Trophoblast cell (in vitro differentiated cells and primary cell): ENCODE measurements at regions not wholly inside any gene's neighbourhood (a gene's known extent, or its start where the extent isn't known, plus 50 kb on each side); places are given as distances from the start of the nearest gene placed in this dataset.

Experiments
- DNase-seq, 2 donors: peaks; one replicate each; pipeline ENCODE4 v3.0.0-alpha.2; 2016
- H2AFZ ChIP-seq: 2 replicates; pipeline ENCODE4 v1.6.1; 2013; ENCODE audit warnings: low read length, moderate library complexity, mild to moderate bottlenecking; ENCODE audit not compliant: insufficient read depth, poor library complexity
- H2AK5ac ChIP-seq: 2 replicates; pipeline ENCODE4 v1.6.1; 2013; ENCODE audit warnings: mild to moderate bottlenecking, low read length
- H2BK120ac ChIP-seq: 2 replicates; pipeline ENCODE4 v1.6.1; 2013; ENCODE audit warnings: low read length, mild to moderate bottlenecking, moderate library complexity; ENCODE audit not compliant: insufficient read depth, poor library complexity
- H2BK12ac ChIP-seq: 2 replicates; pipeline ENCODE4 v1.6.1; 2013; ENCODE audit warnings: mild to moderate bottlenecking, low read length, moderate library complexity
- H2BK5ac ChIP-seq: 2 replicates; pipeline ENCODE4 v1.6.1; 2013; ENCODE audit warnings: low read length, low read depth, moderate library complexity, mild to moderate bottlenecking; ENCODE audit not compliant: poor library complexity
- H3K14ac ChIP-seq: 2 replicates; pipeline ENCODE4 v1.6.1; 2013; ENCODE audit warnings: mild to moderate bottlenecking, low read length
- H3K18ac ChIP-seq: 2 replicates; pipeline ENCODE4 v1.6.1; 2013; ENCODE audit warnings: mild to moderate bottlenecking, low read length
- H3K23ac ChIP-seq: 2 replicates; pipeline ENCODE4 v1.6.1; 2013; ENCODE audit warnings: low read length
- H3K27ac ChIP-seq: 2 replicates; pipeline ENCODE4 v1.5.1; 2013; ENCODE audit warnings: low read depth, mild to moderate bottlenecking, inconsistent platforms, low read length, moderate library complexity
- H3K27me3 ChIP-seq: 2 replicates; pipeline ENCODE4 v1.6.1; 2013; ENCODE audit warnings: inconsistent platforms, mild to moderate bottlenecking, low read length, moderate library complexity; ENCODE audit not compliant: insufficient read depth
- H3K36me3 ChIP-seq, 2 experiments: 1 replicate in 1 of 2; 2 replicates in 1 of 2; pipeline ENCODE4 v1.6.1; 2013; ENCODE audit warnings: low read length in 2 of 2, mild to moderate bottlenecking in 2 of 2, moderate library complexity in 1 of 2; ENCODE audit not compliant: insufficient read depth in 2 of 2, control insufficient read depth in 1 of 2
- H3K4ac ChIP-seq: 2 replicates; pipeline ENCODE4 v1.6.1; 2013; ENCODE audit warnings: low read depth, mild to moderate bottlenecking, low read length, moderate library complexity
- H3K4me1 ChIP-seq, 2 experiments: 1 replicate in 1 of 2; 2 replicates in 1 of 2; pipeline ENCODE4 v1.6.1; 2013; ENCODE audit warnings: low read length in 2 of 2, mild to moderate bottlenecking in 2 of 2, moderate library complexity in 1 of 2; ENCODE audit not compliant: insufficient read depth in 2 of 2, control insufficient read depth in 1 of 2
- H3K4me2 ChIP-seq: 2 replicates; pipeline ENCODE4 v1.6.1; 2013; ENCODE audit warnings: inconsistent platforms, mild to moderate bottlenecking, low read length, moderate library complexity
- H3K4me3 ChIP-seq: 2 replicates; pipeline ENCODE4 v1.5.1; 2013; ENCODE audit warnings: mild to moderate bottlenecking, low read depth, low read length, inconsistent platforms
- H3K79me1 ChIP-seq: one replicate; pipeline ENCODE4 v1.6.1; 2013; ENCODE audit warnings: low read length
- H3K79me2 ChIP-seq: 2 replicates; pipeline ENCODE4 v1.6.1; 2013; ENCODE audit warnings: low read length, mild to moderate bottlenecking; ENCODE audit not compliant: control insufficient read depth, insufficient read depth, poor library complexity
- H3K9ac ChIP-seq: 2 replicates; pipeline ENCODE4 v1.6.1; 2013; ENCODE audit warnings: mild to moderate bottlenecking, low read length
- H3K9me3 ChIP-seq: 2 replicates; pipeline ENCODE4 v1.6.1; 2013; ENCODE audit warnings: low read depth, mild to moderate bottlenecking, control low read depth, inconsistent platforms, low read length; ENCODE audit not compliant: insufficient read depth
- H4K12ac ChIP-seq: 2 replicates; pipeline ENCODE4 v1.6.1; 2013; ENCODE audit warnings: low read depth, mild to moderate bottlenecking, low read length, moderate library complexity
- H4K8ac ChIP-seq: 2 replicates; pipeline ENCODE4 v1.6.1; 2013; ENCODE audit warnings: low read depth, mild to moderate bottlenecking, low read length, moderate library complexity
- H4K91ac ChIP-seq: one replicate; pipeline ENCODE4 v1.6.1; 2013; ENCODE audit warnings: low read depth, mild to moderate bottlenecking, low read length, moderate library complexity
- WGBS: extraction: QIAGEN DNeasy Blood & Tissue Kit; methylation state at CpG from one replicate; pipeline ENCODE4 v1.1.7; 2013; ENCODE audit warnings: missing lambda C conversion rate; ENCODE audit not compliant: insufficient read length, insufficient coverage; ENCODE audit errors: extremely low coverage; 5-methylcytosine and 5-hydroxymethylcytosine counted together

DNA sequence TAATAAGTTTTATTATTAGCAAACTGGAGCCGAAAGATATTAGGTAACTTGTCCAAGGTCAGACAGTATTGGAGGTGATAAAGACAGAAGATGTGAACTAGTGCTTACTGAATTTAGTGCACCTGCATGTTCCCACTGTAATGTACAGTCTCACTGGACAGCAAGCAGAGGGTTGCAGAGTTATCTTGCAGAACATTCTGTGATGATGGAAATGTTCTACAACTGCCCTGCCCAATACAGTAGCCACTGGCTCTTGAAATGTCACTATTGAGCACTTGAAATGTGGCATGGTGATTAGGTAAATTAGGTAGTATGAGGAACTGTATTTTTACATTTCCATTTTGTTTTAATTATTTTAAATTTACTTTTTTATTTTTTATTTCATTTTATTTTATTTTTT, 356.6 kb downstream of the EPHA4 start:
- H3K4ac ChIP-seq: no peak overlapping the region
- WGBS: no CpG with 5 or more reads among the region's 1 CpG
- H4K91ac ChIP-seq: no peak overlapping the region
- H3K9me3 ChIP-seq: no peaks in the 10 kb centered on the region
- H3K9ac ChIP-seq: no peak overlapping the region
- H2AK5ac ChIP-seq: no peak overlapping the region
- no peak overlapping the region for H4K12ac ChIP-seq
- no peak overlapping the region for H2AFZ ChIP-seq
- no peak overlapping the region for H4K8ac ChIP-seq
- no peak overlapping the region for H3K27ac ChIP-seq
- no peak overlapping the region for H3K14ac ChIP-seq
- H3K79me1 ChIP-seq: no peaks in the 10 kb centered on the region
- no peak overlapping the region for H2BK12ac ChIP-seq
- H2BK120ac ChIP-seq: no peak overlapping the region
- no peak overlapping the region for H3K23ac ChIP-seq
- no peaks in the 10 kb centered on the region for H3K79me2 ChIP-seq
- H3K4me2 ChIP-seq: no peak overlapping the region
- H3K27me3 ChIP-seq: no peaks in the 10 kb centered on the region
- H3K4me1 ChIP-seq: no peaks in the 10 kb centered on the region
- H2BK5ac ChIP-seq: no peak overlapping the region
- no peaks in the 10 kb centered on the region for H3K36me3 ChIP-seq
- no peak overlapping the region for H3K18ac ChIP-seq
- no peak for DNase-seq
- H3K4me3 ChIP-seq: no peak overlapping the region

DNA sequence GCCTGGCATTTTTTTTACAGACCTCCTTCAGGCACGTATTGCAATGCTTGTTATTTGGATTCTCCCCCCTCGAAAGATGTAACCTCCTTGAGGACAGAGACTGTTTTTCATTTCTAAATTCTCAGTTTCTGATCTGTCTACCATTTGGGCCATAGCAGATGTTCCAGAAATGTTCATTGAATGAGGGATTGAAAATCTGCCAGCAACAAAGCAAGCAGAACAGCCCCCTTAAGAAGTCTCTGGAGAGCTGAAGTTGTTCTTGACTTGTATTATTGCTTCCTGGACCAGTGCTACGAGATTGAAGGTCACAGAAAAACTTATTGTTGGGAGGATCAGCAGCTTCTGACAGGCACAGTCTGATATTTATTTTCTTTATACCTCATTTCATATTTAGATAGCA, 355.5 kb downstream of the EPHA4 start:
- H3K4me1 ChIP-seq: no peaks in the 10 kb centered on the region
- no peak overlapping the region for H3K9ac ChIP-seq
- H3K18ac ChIP-seq: no peak overlapping the region
- no peaks in the 10 kb centered on the region for H3K36me3 ChIP-seq
- no peak overlapping the region for H4K12ac ChIP-seq
- no peaks in the 10 kb centered on the region for H3K79me1 ChIP-seq
- no peak overlapping the region for H2AFZ ChIP-seq
- no peak overlapping the region for H3K4me2 ChIP-seq
- H4K8ac ChIP-seq: no peak overlapping the region
- no peak for DNase-seq
- H3K4ac ChIP-seq: no peak overlapping the region
- H3K23ac ChIP-seq: no peak overlapping the region
- H3K27me3 ChIP-seq: no peaks in the 10 kb centered on the region
- H2AK5ac ChIP-seq: no peak overlapping the region
- no peaks in the 10 kb centered on the region for H3K79me2 ChIP-seq
- H3K4me3 ChIP-seq: no peak overlapping the region
- H3K27ac ChIP-seq: no peak overlapping the region
- no peak overlapping the region for H3K14ac ChIP-seq
- no peak overlapping the region for H2BK5ac ChIP-seq
- WGBS: no CpG with 5 or more reads among the region's 3 CpGs
- no peaks in the 10 kb centered on the region for H3K9me3 ChIP-seq
- no peak overlapping the region for H4K91ac ChIP-seq
- H2BK120ac ChIP-seq: no peak overlapping the region
- H2BK12ac ChIP-seq: no peak overlapping the region

DNA sequence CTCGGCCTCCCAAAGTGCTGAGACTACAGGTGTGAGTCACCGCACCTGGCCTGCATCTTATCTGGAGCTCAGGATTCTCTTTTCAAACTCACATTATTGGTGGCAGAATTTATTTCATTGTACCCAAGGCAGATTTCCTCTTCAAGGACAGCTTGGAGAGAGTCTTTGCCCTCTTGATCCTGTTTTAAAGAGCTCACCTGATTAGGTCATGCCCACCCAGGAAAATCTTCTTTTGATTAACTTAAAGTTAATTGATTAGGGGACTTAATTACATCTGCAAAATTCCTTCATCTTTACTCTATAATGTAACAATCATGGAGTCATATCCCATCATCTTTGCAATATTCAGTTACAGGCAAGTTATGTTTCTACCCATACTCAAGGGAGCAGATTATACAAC, 346.4 kb downstream of the EPHA4 start:
- Histone ChIP-seq H3K4me1 (no peaks in the 10 kb centered on the region), H3K9me3 (no peaks in the 10 kb centered on the region), H3K23ac (no peak overlapping the region), H3K79me2 (no peaks in the 10 kb centered on the region), H3K36me3 (no peaks in the 10 kb centered on the region), H3K27ac (no peak overlapping the region), H3K4me2 (no peak overlapping the region), H4K12ac (no peak overlapping the region), H3K14ac (no peak overlapping the region), H2BK120ac (no peak overlapping the region), H2AK5ac (no peak overlapping the region), H3K79me1 (no peaks in the 10 kb centered on the region), H3K18ac (no peak overlapping the region), H3K27me3 (no peaks in the 10 kb centered on the region), H4K8ac (no peak overlapping the region), H2BK5ac (no peak overlapping the region), H2BK12ac (no peak overlapping the region), H2AFZ (no peak overlapping the region), H3K4ac (no peak overlapping the region), H4K91ac (no peak overlapping the region), H3K9ac (no peak overlapping the region), H3K4me3 (no peak overlapping the region)
- no CpG with 5 or more reads among the region's 2 CpGs for WGBS
- DNase-seq: no peak

DNA sequence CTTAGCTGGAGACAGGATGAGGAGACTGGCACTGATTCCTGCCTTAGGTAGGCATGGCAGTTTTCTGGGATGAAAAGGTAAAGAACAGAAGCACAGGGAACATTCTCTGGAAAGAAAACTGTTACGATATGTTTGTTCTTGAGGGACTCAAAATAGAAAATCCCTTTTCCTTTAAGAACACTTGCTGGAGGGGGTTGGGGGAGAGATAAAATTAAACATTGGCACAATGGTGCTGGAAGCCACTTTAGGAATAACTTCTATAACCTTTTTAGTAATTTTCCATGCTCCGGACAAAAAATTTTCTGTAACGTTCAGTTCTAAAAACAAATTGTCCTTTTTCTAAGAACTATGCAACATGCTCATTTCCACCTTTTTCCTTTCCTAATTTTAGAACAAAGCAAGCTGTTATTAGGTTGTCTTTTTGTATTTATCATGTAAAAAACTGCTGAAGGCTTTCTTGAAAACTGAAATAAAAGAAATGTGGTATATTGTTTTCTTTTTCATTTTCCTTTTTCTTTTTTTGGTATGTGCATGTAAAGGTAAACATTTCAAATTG, 343.8 kb downstream of the EPHA4 start:
- H2AK5ac ChIP-seq: no peak overlapping the region
- no peak overlapping the region for H3K18ac ChIP-seq
- no peak overlapping the region for H2BK5ac ChIP-seq
- H3K4ac ChIP-seq: no peak overlapping the region
- H2BK120ac ChIP-seq: no peak overlapping the region
- H4K91ac ChIP-seq: no peak overlapping the region
- no peak overlapping the region for H3K9ac ChIP-seq
- no peaks in the 10 kb centered on the region for H3K27me3 ChIP-seq
- WGBS: no CpG with 5 or more reads among the region's 3 CpGs
- H3K9me3 ChIP-seq: no peaks in the 10 kb centered on the region
- H3K79me2 ChIP-seq: no peaks in the 10 kb centered on the region
- no peaks in the 10 kb centered on the region for H3K36me3 ChIP-seq
- no peak overlapping the region for H2AFZ ChIP-seq
- no peak overlapping the region for H3K4me2 ChIP-seq
- no peak overlapping the region for H3K27ac ChIP-seq
- H3K79me1 ChIP-seq: no peaks in the 10 kb centered on the region
- H3K23ac ChIP-seq: no peak overlapping the region
- H3K4me3 ChIP-seq: no peak overlapping the region
- H2BK12ac ChIP-seq: no peak overlapping the region
- no peak for DNase-seq
- no peak overlapping the region for H3K14ac ChIP-seq
- H3K4me1 ChIP-seq: no peaks in the 10 kb centered on the region
- H4K12ac ChIP-seq: no peak overlapping the region
- no peak overlapping the region for H4K8ac ChIP-seq
